ENCODE measurements at regions not wholly inside any gene's neighbourhood (a gene's known extent, or its start where the extent isn't known, plus 50 kb on each side); places are given as distances from the start of the nearest gene placed in this dataset.

DNA sequence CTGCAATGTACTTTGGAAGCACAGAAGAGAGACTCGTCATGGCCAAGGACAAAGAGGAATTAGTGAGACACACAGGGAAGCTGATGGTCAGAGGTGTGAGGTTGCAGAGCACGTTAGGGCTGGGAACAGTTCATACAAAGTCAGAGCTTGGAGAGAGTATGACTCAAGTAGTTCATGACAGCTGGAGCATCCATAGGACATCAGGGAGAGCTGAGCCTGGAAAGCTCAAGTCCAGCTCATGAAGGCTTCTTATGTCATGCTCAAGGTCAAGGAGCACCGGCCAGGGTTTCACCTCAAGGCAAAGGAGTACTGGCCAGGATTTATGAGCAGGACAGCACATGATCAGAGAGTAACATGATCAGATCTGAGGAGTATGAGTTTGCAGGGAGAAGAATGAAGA, 64.6 kb upstream of the CHST1 start:
- TF ChIP-seq POLR2AphosphoS5 (IDR thresholded peaks at IDR 0.05; ENCODE audit: low read depth, low read length): no peak

DNA sequence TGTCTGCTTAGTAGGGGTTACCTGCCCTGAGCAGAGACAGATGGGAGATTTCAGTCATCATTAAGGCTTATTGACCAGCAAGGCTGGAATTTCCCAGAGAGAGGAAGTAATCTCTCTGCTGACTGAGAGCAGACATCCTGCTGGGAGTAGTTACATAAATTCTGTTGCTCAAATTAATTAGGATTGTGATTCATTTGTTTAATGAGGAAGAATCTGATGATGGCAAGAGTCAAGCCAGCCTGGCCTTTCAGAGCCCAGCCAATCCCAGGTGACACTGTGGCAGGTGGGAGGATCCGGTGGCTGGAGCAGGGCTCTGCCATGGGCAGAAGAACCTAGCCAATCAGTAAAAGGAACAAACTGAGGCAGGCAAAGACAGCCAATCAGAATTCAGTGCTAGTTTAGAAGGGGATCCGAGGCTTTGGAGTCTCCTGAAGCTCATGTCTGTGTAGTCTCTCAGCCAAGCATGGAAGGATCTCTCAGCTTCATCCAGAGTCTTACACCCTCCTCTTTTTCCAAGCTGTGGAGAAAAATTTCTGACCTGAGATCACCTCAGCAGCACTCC, 61.2 kb upstream of the CHST1 start:
- TF ChIP-seq POLR2AphosphoS5 (IDR thresholded peaks at IDR 0.05; ENCODE audit: low read depth, low read length): no peak
- no peak for TF ChIP-seq SIN3A (IDR thresholded peaks at IDR 0.05; ENCODE audit: borderline replicate concordance, insufficient read depth, low read length)
- TF ChIP-seq TAF1 (IDR thresholded peaks at IDR 0.05; ENCODE audit: borderline replicate concordance, insufficient read depth, low read length): no peak
- TF ChIP-seq, protein P1, sequence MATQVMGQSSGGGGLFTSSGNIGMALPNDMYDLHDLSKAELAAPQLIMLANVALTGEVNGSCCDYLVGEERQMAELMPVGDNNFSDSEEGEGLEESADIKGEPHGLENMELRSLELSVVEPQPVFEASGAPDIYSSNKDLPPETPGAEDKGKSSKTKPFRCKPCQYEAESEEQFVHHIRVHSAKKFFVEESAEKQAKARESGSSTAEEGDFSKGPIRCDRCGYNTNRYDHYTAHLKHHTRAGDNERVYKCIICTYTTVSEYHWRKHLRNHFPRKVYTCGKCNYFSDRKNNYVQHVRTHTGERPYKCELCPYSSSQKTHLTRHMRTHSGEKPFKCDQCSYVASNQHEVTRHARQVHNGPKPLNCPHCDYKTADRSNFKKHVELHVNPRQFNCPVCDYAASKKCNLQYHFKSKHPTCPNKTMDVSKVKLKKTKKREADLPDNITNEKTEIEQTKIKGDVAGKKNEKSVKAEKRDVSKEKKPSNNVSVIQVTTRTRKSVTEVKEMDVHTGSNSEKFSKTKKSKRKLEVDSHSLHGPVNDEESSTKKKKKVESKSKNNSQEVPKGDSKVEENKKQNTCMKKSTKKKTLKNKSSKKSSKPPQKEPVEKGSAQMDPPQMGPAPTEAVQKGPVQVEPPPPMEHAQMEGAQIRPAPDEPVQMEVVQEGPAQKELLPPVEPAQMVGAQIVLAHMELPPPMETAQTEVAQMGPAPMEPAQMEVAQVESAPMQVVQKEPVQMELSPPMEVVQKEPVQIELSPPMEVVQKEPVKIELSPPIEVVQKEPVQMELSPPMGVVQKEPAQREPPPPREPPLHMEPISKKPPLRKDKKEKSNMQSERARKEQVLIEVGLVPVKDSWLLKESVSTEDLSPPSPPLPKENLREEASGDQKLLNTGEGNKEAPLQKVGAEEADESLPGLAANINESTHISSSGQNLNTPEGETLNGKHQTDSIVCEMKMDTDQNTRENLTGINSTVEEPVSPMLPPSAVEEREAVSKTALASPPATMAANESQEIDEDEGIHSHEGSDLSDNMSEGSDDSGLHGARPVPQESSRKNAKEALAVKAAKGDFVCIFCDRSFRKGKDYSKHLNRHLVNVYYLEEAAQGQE (IDR thresholded peaks at IDR 0.05; ENCODE audit: insufficient read depth in 1 of 2, low read depth in 2 of 2, low read length in 2 of 2): no peak
- TF ChIP-seq FOXP2 (optimal IDR thresholded peaks at IDR 0.05; ENCODE audit: borderline replicate concordance, extremely low read depth, extremely low read length, insufficient read depth): no peak

DNA sequence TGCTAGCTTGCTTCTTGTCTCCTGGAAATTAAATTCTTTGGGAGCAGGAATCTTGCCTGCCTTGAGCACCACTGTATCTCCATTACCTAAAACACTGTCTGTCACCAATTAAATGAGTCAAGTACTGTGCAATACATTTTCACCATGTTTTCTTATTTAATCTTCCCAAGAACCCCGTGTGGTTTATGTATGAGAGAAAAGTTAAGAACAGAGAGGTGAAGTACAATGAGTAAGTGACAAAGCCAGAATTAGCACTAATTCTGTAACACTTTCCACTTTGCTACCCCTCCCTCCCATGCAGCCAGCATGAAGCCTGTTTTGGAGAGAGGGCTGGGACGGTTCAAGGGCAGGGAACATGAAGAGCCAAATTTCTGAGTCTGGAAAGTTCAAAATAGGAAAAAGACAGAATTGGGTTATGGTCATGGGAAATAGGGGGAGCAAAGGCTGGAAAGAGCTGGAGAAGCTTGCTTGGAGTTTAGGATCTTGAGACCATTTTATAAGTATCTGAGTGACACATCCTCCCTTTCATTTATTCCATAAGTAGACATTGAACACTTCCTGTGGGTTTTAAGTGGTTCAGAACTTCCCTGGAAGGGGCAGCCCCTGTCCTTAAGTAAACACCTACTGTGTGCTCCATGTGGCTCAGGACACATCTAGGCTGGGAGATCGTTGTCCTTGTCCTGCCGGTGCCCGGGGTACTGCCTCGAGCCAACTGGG, 60.5 kb upstream of the CHST1 start:
- TF ChIP-seq SIN3A (IDR thresholded peaks at IDR 0.05; ENCODE audit: borderline replicate concordance, insufficient read depth, low read length) (no peak), FOXP2 (optimal IDR thresholded peaks at IDR 0.05; ENCODE audit: borderline replicate concordance, extremely low read depth, extremely low read length, insufficient read depth) (no peak), POLR2AphosphoS5 (IDR thresholded peaks at IDR 0.05; ENCODE audit: low read depth, low read length) (no peak), TAF1 (IDR thresholded peaks at IDR 0.05; ENCODE audit: borderline replicate concordance, insufficient read depth, low read length) (no peak)
- TF ChIP-seq, protein P1 (IDR thresholded peaks at IDR 0.05; ENCODE audit: insufficient read depth in 1 of 2, low read depth in 2 of 2, low read length in 2 of 2): no peak

DNA sequence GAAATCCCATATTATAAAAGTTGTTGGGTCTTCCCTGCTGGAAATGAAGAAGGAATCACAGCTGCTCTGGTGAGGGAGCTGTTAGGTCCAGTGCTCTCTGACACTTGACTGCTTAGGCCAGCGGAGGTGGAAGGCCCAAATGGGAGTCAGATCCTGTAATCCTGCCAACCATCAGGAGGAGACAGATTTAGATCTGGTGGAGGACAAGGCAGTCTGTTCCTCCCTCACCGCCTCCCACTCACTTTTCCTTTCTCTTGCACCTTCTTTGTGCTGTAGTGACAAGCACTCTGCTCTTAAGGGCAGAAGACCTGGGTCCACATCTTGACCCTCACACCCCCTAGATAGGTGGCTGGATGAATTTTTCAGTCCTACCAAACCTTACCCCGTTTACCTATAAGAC, 59.7 kb upstream of the CHST1 start:
- TF ChIP-seq POLR2AphosphoS5 (IDR thresholded peaks at IDR 0.05; ENCODE audit: low read depth, low read length) (no peak), SIN3A (IDR thresholded peaks at IDR 0.05; ENCODE audit: borderline replicate concordance, insufficient read depth, low read length) (no peak), FOXP2 (optimal IDR thresholded peaks at IDR 0.05; ENCODE audit: borderline replicate concordance, extremely low read depth, extremely low read length, insufficient read depth) (no peak), TAF1 (IDR thresholded peaks at IDR 0.05; ENCODE audit: borderline replicate concordance, insufficient read depth, low read length) (no peak)
- TF ChIP-seq, protein P1 (IDR thresholded peaks at IDR 0.05; ENCODE audit: insufficient read depth in 1 of 2, low read depth in 2 of 2, low read length in 2 of 2): no peak

DNA sequence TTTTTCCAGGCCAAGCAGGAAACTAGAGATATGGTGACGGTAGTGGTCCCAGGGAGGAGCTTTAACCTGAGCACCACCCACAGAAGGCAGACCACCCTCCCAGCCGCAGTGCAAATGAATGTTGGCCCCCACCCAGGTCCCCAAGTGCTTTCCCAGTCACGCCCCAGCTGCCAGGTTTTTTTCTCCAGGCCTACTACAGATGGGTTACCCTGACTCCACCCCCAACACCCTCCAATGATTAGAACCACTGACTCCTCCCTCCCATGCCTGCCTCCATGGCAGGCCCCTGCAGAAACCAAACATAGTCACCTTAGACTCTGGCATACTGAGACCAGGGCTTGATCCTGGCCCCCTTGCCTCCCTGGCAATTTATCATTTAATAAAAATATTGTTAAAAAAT, 58.7 kb upstream of the CHST1 start:
- TF ChIP-seq POLR2AphosphoS5 (IDR thresholded peaks at IDR 0.05; ENCODE audit: low read depth, low read length): no peak
- no peak for TF ChIP-seq FOXP2 (optimal IDR thresholded peaks at IDR 0.05; ENCODE audit: borderline replicate concordance, extremely low read depth, extremely low read length, insufficient read depth)
- TF ChIP-seq, protein P1 (IDR thresholded peaks at IDR 0.05; ENCODE audit: insufficient read depth in 1 of 2, low read depth in 2 of 2, low read length in 2 of 2): no peak
- TF ChIP-seq TAF1 (IDR thresholded peaks at IDR 0.05; ENCODE audit: borderline replicate concordance, insufficient read depth, low read length): no peak
- no peak for TF ChIP-seq SIN3A (IDR thresholded peaks at IDR 0.05; ENCODE audit: borderline replicate concordance, insufficient read depth, low read length)

Measured in PFSK-1 (cell line).